CD8-positive, alpha-beta memory T cell (primary cell): ENCODE measurements at regions not wholly inside any gene's neighbourhood (a gene's known extent, or its start where the extent isn't known, plus 50 kb on each side); places are given as distances from the start of the nearest gene placed in this dataset.
"Not testable (repeated sequence)": the region's sequence is repeated elsewhere in the genome, so short reads cannot be mapped to it uniquely, and the experiment has no call there.

ENCODE experiments used
- CTCF ChIA-PET: fragments of 350-600 bp; sonication (Branson Sonifier 250); formaldehyde crosslinking; loops from one replicate; lab custom pipeline; 2021; ENCODE audit warnings: antibody characterized with exemption; lab: Charles Lee
- POLR2A ChIA-PET: fragments of 350-600 bp; sonication (Branson Sonifier 250); formaldehyde crosslinking; loops from one replicate; lab custom pipeline; 2021; ENCODE audit warnings: antibody characterized with exemption; lab: Charles Lee
- DNase-seq, 5 donors: peaks; one replicate each; pipeline versions ENCODE4 v3.0.0 to v3.0.0-alpha.2; 2020 to 2022; ENCODE audit warnings: mixed read lengths in 1 of 5
- H3K27ac ChIP-seq: one replicate; pipeline ENCODE4 v1.7.0; 2013; ENCODE audit warnings: low read depth, mild to moderate bottlenecking, low read length, moderate library complexity
- H3K27me3 ChIP-seq: 2 replicates; pipeline ENCODE4 v1.7.0; 2013; ENCODE audit warnings: low read length, mild to moderate bottlenecking; ENCODE audit not compliant: insufficient read depth, poor library complexity, severe bottlenecking
- H3K36me3 ChIP-seq: 2 replicates; pipeline ENCODE4 v1.7.0; 2013; ENCODE audit warnings: mild to moderate bottlenecking, low read length, moderate library complexity; ENCODE audit not compliant: insufficient read depth
- H3K4me1 ChIP-seq: 2 replicates; pipeline ENCODE4 v1.7.0; 2013; ENCODE audit warnings: mild to moderate bottlenecking, low read length, moderate library complexity; ENCODE audit not compliant: insufficient read depth
- H3K4me3 ChIP-seq: 2 replicates; pipeline ENCODE4 v1.7.0; 2013; ENCODE audit warnings: mild to moderate bottlenecking, low read length
- H3K9me3 ChIP-seq: 2 replicates; pipeline ENCODE4 v1.7.0; 2013; ENCODE audit warnings: mild to moderate bottlenecking, low read length
- H3K27ac Mint-ChIP-seq, 8 donors: one replicate each; pipeline ENCODE4 v1.8.0; 2020 to 2021; ENCODE audit warnings: mixed read lengths in 8 of 8, mild to moderate bottlenecking in 6 of 8, inconsistent platforms in 3 of 8, moderate library complexity in 3 of 8
- H3K27me3 Mint-ChIP-seq, 2 donors: one replicate each; pipeline ENCODE4 v1.8.0; 2020 to 2021; ENCODE audit warnings: mixed read lengths in 2 of 2, mild to moderate bottlenecking in 1 of 2, moderate library complexity in 1 of 2
- H3K36me3 Mint-ChIP-seq, 3 donors: one replicate each; pipeline ENCODE4 v1.8.0; 2020 to 2021; ENCODE audit warnings: mixed read lengths in 3 of 3, inconsistent platforms in 1 of 3, mild to moderate bottlenecking in 1 of 3
- H3K4me1 Mint-ChIP-seq, 3 donors: one replicate each; pipeline ENCODE4 v1.8.0; 2020 to 2021; ENCODE audit warnings: mixed read lengths in 3 of 3, inconsistent platforms in 1 of 3, mild to moderate bottlenecking in 1 of 3
- H3K4me3 Mint-ChIP-seq, 7 donors: one replicate each; pipeline ENCODE4 v1.8.0; 2020 to 2021; ENCODE audit warnings: mixed read lengths in 7 of 7, mild to moderate bottlenecking in 6 of 7, moderate library complexity in 4 of 7, inconsistent platforms in 2 of 7
- H3K9me3 Mint-ChIP-seq, 5 donors: one replicate each; pipeline ENCODE4 v1.8.0; 2020 to 2022; ENCODE audit warnings: mixed read lengths in 5 of 5, mild to moderate bottlenecking in 3 of 5, moderate library complexity in 2 of 5, inconsistent platforms in 1 of 5

DNA sequence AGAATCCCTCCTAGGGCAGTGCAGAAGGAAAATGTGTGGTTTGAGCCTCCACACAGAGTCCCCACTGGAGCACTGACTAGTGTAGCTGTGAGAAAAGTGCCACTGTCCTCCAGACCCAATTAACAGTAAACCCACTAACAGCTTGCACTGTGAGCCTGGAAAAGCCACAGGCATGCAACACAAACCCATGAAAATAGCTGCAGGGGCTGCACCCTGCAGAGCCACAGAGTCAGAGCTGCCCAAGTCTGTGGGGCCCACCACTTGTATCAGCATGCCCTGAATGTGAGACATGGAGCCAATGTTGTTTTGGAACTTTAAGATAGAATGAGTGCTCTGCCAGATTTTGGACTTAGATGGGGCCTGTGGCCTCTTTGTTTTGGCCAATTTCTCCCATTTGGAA, 119.8 kb upstream of the CDH9 start:
- no peaks in the 10 kb centered on the region for H3K36me3 Mint-ChIP-seq
- peaks cover 11 to 30% (median 25%) of the 10 kb centered on the region in 5 donors for H3K9me3 Mint-ChIP-seq
- no peaks in the 10 kb centered on the region for H3K4me1 ChIP-seq
- ChIA-PET POLR2A (no interaction called here), CTCF (no interaction called here)
- no peak overlapping the region for H3K27ac Mint-ChIP-seq
- DNase-seq, result no peak
- no peaks in the 10 kb centered on the region for H3K36me3 ChIP-seq
- no peaks in the 10 kb centered on the region for H3K27me3 Mint-ChIP-seq
- no peaks in the 10 kb centered on the region for H3K9me3 ChIP-seq
- H3K4me1 Mint-ChIP-seq, result no peaks in the 10 kb centered on the region
- H3K27me3 ChIP-seq, result no peaks in the 10 kb centered on the region
- H3K4me3 ChIP-seq, result no peak overlapping the region
- no peak overlapping the region for H3K27ac ChIP-seq
- H3K4me3 Mint-ChIP-seq, result no peak overlapping the region

DNA sequence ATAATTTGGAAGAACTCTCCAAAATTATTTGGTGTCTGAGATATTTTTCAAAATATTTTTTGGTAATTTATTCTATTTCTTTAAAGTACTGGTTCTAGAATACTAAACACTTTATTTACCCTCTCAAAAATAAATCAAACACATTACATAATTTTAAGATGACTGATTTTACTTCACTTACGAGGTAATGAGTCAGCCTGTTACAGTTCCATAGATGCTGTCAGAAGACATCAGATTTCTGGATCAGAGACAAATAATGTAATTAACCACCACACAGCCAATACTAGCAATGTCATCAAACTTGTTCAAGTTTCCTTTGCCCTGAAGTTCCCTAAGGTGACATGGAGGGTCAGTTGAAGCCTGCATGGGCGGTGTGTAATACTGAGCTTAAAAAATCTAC, 106.1 kb upstream of the CDH9 start:
- Mint-ChIP-seq H3K9me3 (peaks cover 6 to 21% (median 9%) of the 10 kb centered on the region in 5 donors), H3K4me3 (no peak overlapping the region), H3K4me1 (no peaks in the 10 kb centered on the region), H3K36me3 (no peaks in the 10 kb centered on the region), H3K27me3 (no peaks in the 10 kb centered on the region), H3K27ac (no peak overlapping the region)
- POLR2A ChIA-PET, result no interaction called here
- Histone ChIP-seq H3K27me3 (no peaks in the 10 kb centered on the region), H3K27ac (no peak overlapping the region), H3K4me1 (no peaks in the 10 kb centered on the region), H3K4me3 (no peak overlapping the region), H3K36me3 (no peaks in the 10 kb centered on the region), H3K9me3 (no peaks in the 10 kb centered on the region)
- CTCF ChIA-PET, result no interaction called here
- DNase-seq, result no peak

DNA sequence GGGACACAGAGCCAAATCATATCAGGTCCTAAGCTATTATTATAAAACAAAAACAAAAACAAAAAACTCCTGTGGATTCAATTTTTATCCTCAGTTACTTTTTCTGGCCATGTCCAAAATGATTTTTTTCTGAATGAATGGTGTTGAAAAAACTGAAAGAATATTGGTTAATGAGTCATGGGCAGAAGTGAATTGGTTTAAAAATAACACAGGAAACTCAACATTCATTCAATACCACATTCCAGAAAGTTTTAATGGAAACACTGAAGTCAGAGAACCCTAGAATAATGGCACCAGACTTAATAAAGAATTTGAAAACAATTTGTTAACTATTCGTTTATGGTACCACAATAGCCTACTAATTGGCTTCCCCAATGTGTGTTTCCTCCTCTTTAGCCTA, 102.4 kb upstream of the CDH9 start:
- H3K27ac Mint-ChIP-seq, result no peak overlapping the region
- H3K27me3 ChIP-seq, result no peaks in the 10 kb centered on the region
- POLR2A ChIA-PET, result no interaction called here

DNA sequence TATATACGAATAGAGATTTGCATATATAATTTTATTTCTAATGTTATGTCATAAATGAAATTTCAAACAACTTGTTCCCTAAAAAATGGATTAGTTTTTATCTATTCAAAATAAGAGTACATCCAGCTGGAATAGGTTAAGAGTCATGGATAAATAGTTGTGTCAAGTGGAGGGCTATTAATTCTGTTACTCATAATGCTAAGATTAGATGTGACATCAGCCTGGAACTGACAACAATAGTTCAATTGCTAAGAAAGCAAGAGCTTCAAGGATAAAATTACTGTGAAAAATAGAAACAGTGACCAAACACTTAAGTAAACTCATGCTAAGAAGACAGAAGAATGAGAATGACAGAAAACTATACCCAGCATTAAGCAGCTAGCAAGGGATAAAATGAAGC, 92.2 kb upstream of the CDH9 start:
- Mint-ChIP-seq H3K9me3 (peaks cover 7 to 40% (median 13%) of the 10 kb centered on the region in 5 donors), H3K4me1 (no peaks in the 10 kb centered on the region), H3K27me3 (peaks cover 0 to 1% of the 10 kb centered on the region in 2 donors), H3K27ac (no peak overlapping the region), H3K4me3 (no peak overlapping the region), H3K36me3 (no peaks in the 10 kb centered on the region)
- H3K9me3 ChIP-seq, result no peaks in the 10 kb centered on the region
- no peak overlapping the region for H3K4me3 ChIP-seq
- DNase-seq, result no peak
- no peaks in the 10 kb centered on the region for H3K4me1 ChIP-seq
- ChIA-PET CTCF (no interaction called here), POLR2A (no interaction called here)
- H3K36me3 ChIP-seq, result no peaks in the 10 kb centered on the region
- no peaks in the 10 kb centered on the region for H3K27me3 ChIP-seq
- no peak overlapping the region for H3K27ac ChIP-seq

More for the DNA sequence above, 102.4 kb upstream of the CDH9 start:
- Mint-ChIP-seq H3K36me3 (no peaks in the 10 kb centered on the region), H3K4me1 (no peaks in the 10 kb centered on the region), H3K9me3 (peaks cover 6 to 22% (median 11%) of the 10 kb centered on the region in 5 donors), H3K4me3 (no peak overlapping the region), H3K27me3 (no peaks in the 10 kb centered on the region)
- Histone ChIP-seq H3K27ac (no peak overlapping the region), H3K9me3 (no peaks in the 10 kb centered on the region), H3K36me3 (no peaks in the 10 kb centered on the region), H3K4me3 (no peak overlapping the region), H3K4me1 (no peaks in the 10 kb centered on the region)
- DNase-seq, result no peak
- CTCF ChIA-PET, result no interaction called here

DNA sequence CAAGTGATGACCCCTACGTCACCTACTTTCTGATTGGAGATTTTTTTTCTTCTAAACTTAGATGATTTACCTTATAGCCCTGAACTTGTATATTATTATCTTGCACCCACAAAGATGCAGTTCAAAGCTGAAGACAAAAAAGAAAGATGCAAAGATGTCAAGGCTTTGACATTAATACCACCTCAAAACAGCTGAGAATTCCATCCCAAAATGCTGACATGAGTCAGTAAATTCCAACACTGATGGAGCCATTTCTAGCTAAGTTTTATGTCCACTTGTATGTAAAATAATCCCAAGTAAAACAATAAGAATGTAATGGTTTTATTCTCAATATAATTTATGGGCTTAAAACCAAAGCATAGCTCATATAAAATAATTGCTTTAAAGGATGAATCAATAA, 91.5 kb upstream of the CDH9 start:
- no peaks in the 10 kb centered on the region for H3K9me3 ChIP-seq
- H3K27ac Mint-ChIP-seq, result no peak overlapping the region
- no peak for DNase-seq
- H3K27me3 ChIP-seq, result no peaks in the 10 kb centered on the region
- H3K27me3 Mint-ChIP-seq, result no peaks in the 10 kb centered on the region
- POLR2A ChIA-PET, result no interaction called here
- no peaks in the 10 kb centered on the region for H3K4me1 ChIP-seq
- no peaks in the 10 kb centered on the region for H3K36me3 ChIP-seq
- no peaks in the 10 kb centered on the region for H3K36me3 Mint-ChIP-seq
- H3K4me3 Mint-ChIP-seq, result no peak overlapping the region
- no peaks in the 10 kb centered on the region for H3K4me1 Mint-ChIP-seq
- no peak overlapping the region for H3K4me3 ChIP-seq
- H3K9me3 Mint-ChIP-seq, result peaks cover 7 to 36% (median 9%) of the 10 kb centered on the region in 5 donors
- CTCF ChIA-PET, result no interaction called here
- no peak overlapping the region for H3K27ac ChIP-seq

DNA sequence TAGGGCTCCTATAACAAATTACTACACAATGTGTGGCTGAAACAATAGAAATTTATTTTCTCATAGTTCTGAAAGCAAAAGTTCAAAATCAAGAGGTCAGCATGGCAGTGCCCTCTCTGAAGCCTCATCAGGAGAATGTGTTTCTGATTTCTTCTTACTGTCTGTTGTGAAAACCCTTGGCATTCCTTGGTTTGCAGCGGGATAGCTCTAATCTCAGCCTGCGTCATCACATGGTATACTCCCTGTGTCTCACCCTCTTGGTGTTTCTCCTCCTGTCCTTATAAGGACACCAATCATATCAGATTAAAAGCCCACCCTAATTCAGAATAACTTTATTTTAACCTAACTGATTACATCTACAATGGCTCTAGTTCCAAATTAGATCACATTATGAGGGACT, 87.5 kb upstream of the CDH9 start:
- POLR2A ChIA-PET, result no interaction called here
- H3K4me1 ChIP-seq, result no peaks in the 10 kb centered on the region
- CTCF ChIA-PET, result no interaction called here
- Mint-ChIP-seq H3K4me1 (no peaks in the 10 kb centered on the region), H3K36me3 (no peaks in the 10 kb centered on the region), H3K9me3 (peaks cover 3 to 26% (median 5%) of the 10 kb centered on the region in 5 donors), H3K4me3 (no peak overlapping the region), H3K27ac (no peak overlapping the region), H3K27me3 (no peaks in the 10 kb centered on the region)
- no peaks in the 10 kb centered on the region for H3K36me3 ChIP-seq
- H3K27ac ChIP-seq, result no peak overlapping the region
- no peak overlapping the region for H3K4me3 ChIP-seq
- DNase-seq, result no peak
- no peaks in the 10 kb centered on the region for H3K9me3 ChIP-seq
- H3K27me3 ChIP-seq, result no peaks in the 10 kb centered on the region

DNA sequence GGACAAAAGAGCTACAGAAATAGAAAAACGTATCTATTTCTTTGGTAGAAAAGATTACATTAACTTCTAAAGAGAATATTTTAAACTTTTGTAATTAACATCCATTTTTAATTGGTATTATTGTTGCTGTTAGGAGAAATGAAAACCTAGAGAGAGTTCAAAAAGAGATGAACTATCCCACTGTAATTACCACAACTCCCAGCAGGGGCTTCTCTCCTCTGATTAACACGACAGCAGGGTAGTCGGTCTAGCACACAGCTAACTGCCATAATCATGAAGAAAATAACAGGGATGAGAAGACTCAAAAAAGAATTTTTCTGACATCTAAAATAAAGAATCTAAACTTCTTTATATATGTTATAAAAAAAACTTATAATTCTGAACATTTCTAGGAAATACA, 86.2 kb upstream of the CDH9 start:
- no peaks in the 10 kb centered on the region for H3K9me3 ChIP-seq
- no peak overlapping the region for H3K27ac Mint-ChIP-seq
- no peaks in the 10 kb centered on the region for H3K4me1 Mint-ChIP-seq
- H3K27me3 ChIP-seq, result no peaks in the 10 kb centered on the region
- no peak overlapping the region for H3K4me3 ChIP-seq
- POLR2A ChIA-PET, result no interaction called here
- CTCF ChIA-PET, result no interaction called here
- no peaks in the 10 kb centered on the region for H3K27me3 Mint-ChIP-seq
- no peak overlapping the region for H3K27ac ChIP-seq
- H3K9me3 Mint-ChIP-seq, result peaks cover 3 to 26% (median 8%) of the 10 kb centered on the region in 5 donors
- no peaks in the 10 kb centered on the region for H3K36me3 ChIP-seq
- no peaks in the 10 kb centered on the region for H3K4me1 ChIP-seq
- H3K36me3 Mint-ChIP-seq, result no peaks in the 10 kb centered on the region
- no peak for DNase-seq
- no peak overlapping the region for H3K4me3 Mint-ChIP-seq

DNA sequence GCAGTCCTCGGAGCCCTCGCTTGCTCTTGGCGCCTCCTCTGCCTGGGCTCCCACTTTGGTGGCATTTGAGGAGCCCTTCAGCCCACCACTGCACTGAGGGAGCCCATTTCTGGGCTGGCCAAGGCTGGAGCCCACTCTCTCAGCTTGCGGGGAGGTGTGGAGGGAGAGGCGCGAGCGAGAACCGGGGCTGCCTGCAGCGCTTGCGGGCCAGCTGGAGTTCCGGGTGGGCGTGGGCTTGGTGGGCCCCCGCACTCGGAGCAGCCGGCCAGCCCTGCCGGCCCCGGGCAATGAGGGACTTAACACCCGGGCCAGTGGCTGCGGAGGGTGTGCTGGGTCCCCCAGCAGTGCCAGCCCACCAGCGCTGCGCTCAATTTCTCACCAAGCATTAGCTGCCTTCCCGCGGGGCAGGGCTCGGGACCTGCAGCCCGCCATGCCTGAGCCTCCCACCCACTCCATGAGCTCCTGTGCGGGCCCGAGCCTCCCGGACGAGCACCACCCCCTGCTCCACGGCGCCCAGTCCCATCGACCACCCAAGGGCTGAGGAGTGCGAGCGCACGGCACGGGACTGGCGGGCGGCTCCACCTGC, 81.4 kb upstream of the CDH9 start:
- H3K27me3 Mint-ChIP-seq, H3K9me3 ChIP-seq, POLR2A ChIA-PET, DNase-seq, H3K27me3 ChIP-seq, H3K4me1 Mint-ChIP-seq, H3K4me3 Mint-ChIP-seq, H3K4me3 ChIP-seq, H3K36me3 Mint-ChIP-seq, H3K27ac Mint-ChIP-seq, H3K27ac ChIP-seq, H3K36me3 ChIP-seq, CTCF ChIA-PET, H3K4me1 ChIP-seq: not testable (repeated sequence)
- H3K9me3 Mint-ChIP-seq, result peaks cover 12 to 29% (median 16%) of the 10 kb centered on the region in 5 donors

DNA sequence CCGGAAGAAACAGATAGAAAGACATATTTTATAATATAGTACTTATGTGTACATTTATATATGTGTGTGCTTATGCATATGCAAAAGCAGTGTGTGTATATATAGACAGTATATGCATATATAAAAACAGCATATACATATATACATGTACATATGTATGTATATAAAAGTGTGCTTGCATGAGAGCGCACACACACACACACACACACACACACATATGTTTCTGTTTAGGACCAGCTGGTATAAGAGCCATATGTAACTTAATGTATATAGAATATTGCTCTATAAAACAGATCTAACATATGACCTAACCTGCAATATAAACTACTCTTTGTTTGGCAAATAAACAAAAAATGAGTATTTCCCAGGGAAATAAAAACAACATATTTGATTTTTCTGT, 65.1 kb upstream of the CDH9 start:
- Mint-ChIP-seq H3K36me3 (no peaks in the 10 kb centered on the region), H3K4me3 (no peak overlapping the region), H3K27me3 (no peaks in the 10 kb centered on the region), H3K9me3 (peaks cover 0 to 10% (median 3%) of the 10 kb centered on the region in 5 donors), H3K4me1 (no peaks in the 10 kb centered on the region), H3K27ac (no peak overlapping the region)
- Histone ChIP-seq H3K4me3 (no peak overlapping the region), H3K27ac (no peak overlapping the region), H3K9me3 (no peaks in the 10 kb centered on the region), H3K27me3 (no peaks in the 10 kb centered on the region), H3K36me3 (no peaks in the 10 kb centered on the region), H3K4me1 (no peaks in the 10 kb centered on the region)
- ChIA-PET CTCF (no interaction called here), POLR2A (no interaction called here)
- DNase-seq, result no peak
